ENCODE measurements at regions not wholly inside any gene's neighbourhood (a gene's known extent, or its start where the extent isn't known, plus 50 kb on each side); places are given as distances from the start of the nearest gene placed in this dataset.

- intact Hi-C loops (cut with DNase I) = no loop called here
- no peak overlapping the region for H3K27ac ChIP-seq
- H3K27me3 ChIP-seq = no peaks in the 10 kb centered on the region
- no peak for DNase-seq (ENCODE audit: extremely low spot score in 2 of 2)
- H3K9me3 ChIP-seq = no peaks in the 10 kb centered on the region
- no peak for TF ChIP-seq POLR2AphosphoS5 (IDR thresholded peaks at IDR 0.05; ENCODE audit: insufficient read depth in 1 of 2, low read depth in 1 of 2)
- H3K4me1 ChIP-seq = no peaks in the 10 kb centered on the region
- H3K36me3 ChIP-seq = no peaks in the 10 kb centered on the region
- no peak overlapping the region for H3K4me3 ChIP-seq
Measured at GRCh38 chr3:182464513-182465145, 328.7 kb upstream of the ATP11B start.

- H3K27me3 ChIP-seq = no peaks in the 10 kb centered on the region
- TF ChIP-seq POLR2AphosphoS5 (IDR thresholded peaks at IDR 0.05; ENCODE audit: insufficient read depth in 1 of 2, low read depth in 1 of 2) = no peak
- TF ChIP-seq POLR2A (IDR thresholded peaks at IDR 0.05) = no peak
- TF ChIP-seq, protein P1, sequence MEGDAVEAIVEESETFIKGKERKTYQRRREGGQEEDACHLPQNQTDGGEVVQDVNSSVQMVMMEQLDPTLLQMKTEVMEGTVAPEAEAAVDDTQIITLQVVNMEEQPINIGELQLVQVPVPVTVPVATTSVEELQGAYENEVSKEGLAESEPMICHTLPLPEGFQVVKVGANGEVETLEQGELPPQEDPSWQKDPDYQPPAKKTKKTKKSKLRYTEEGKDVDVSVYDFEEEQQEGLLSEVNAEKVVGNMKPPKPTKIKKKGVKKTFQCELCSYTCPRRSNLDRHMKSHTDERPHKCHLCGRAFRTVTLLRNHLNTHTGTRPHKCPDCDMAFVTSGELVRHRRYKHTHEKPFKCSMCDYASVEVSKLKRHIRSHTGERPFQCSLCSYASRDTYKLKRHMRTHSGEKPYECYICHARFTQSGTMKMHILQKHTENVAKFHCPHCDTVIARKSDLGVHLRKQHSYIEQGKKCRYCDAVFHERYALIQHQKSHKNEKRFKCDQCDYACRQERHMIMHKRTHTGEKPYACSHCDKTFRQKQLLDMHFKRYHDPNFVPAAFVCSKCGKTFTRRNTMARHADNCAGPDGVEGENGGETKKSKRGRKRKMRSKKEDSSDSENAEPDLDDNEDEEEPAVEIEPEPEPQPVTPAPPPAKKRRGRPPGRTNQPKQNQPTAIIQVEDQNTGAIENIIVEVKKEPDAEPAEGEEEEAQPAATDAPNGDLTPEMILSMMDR (IDR thresholded peaks at IDR 0.05) = no peak
- no peak overlapping the region for H3K27ac ChIP-seq
Measured at GRCh38 chr3:182465301-182466185, 327.8 kb upstream of the ATP11B start.

GRCh38 chr3:182469086-182469485 lies 324.2 kb upstream of the ATP11B start:
- no peaks in the 10 kb centered on the region for H3K4me1 ChIP-seq
- H3K4me3 ChIP-seq = no peak overlapping the region
- no peaks in the 10 kb centered on the region for H3K27me3 ChIP-seq
- TF ChIP-seq, protein P1 (IDR thresholded peaks at IDR 0.05) = no peak
- TF ChIP-seq POLR2AphosphoS5 (IDR thresholded peaks at IDR 0.05; ENCODE audit: insufficient read depth in 1 of 2, low read depth in 1 of 2) = no peak
- no peak for TF ChIP-seq POLR2A (IDR thresholded peaks at IDR 0.05)
- H3K27ac ChIP-seq = no peak overlapping the region
- intact Hi-C loops (cut with DNase I) = no loop called here
- no peaks in the 10 kb centered on the region for H3K36me3 ChIP-seq
- no peaks in the 10 kb centered on the region for H3K9me3 ChIP-seq
- no peak for DNase-seq (ENCODE audit: extremely low spot score in 2 of 2)

More at GRCh38 chr3:182465301-182466185, 327.8 kb upstream of the ATP11B start:
- intact Hi-C loops (cut with DNase I) = no loop called here
- H3K4me3 ChIP-seq = no peak overlapping the region
- no peaks in the 10 kb centered on the region for H3K4me1 ChIP-seq
- H3K9me3 ChIP-seq = no peaks in the 10 kb centered on the region
- H3K36me3 ChIP-seq = no peaks in the 10 kb centered on the region
- DNase-seq (ENCODE audit: extremely low spot score in 2 of 2) = no peak

DNA sequence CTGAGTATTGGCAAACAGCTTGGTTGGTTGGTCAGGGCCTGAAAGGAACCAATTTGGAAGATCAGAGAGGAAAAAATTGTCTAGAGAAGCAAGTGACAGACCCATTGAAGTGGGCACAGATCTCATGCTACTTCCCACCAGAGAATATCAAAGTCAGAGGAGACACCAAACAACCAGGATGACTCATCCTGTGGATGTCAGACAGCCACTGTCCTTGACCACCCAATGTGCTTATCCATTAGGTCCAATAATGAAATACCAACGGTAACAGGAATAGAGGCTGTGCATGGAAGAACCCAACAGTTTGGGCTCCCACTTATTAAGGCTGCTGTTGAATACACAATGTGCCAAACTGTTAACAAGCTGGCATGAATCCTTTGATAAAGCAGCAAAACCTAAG lies 323.1 kb upstream of the ATP11B start:
- Histone ChIP-seq H3K9me3 (no peaks in the 10 kb centered on the region), H3K27me3 (no peaks in the 10 kb centered on the region), H3K4me3 (no peak overlapping the region), H3K36me3 (no peaks in the 10 kb centered on the region), H3K4me1 (no peaks in the 10 kb centered on the region), H3K27ac (no peak overlapping the region)
- no peak for DNase-seq (ENCODE audit: extremely low spot score in 2 of 2)
- intact Hi-C loops (cut with DNase I) = no loop called here
- TF ChIP-seq, protein P1 (IDR thresholded peaks at IDR 0.05) = no peak
- TF ChIP-seq POLR2AphosphoS5 (IDR thresholded peaks at IDR 0.05; ENCODE audit: insufficient read depth in 1 of 2, low read depth in 1 of 2) = no peak
- TF ChIP-seq POLR2A (IDR thresholded peaks at IDR 0.05) = no peak

DNA sequence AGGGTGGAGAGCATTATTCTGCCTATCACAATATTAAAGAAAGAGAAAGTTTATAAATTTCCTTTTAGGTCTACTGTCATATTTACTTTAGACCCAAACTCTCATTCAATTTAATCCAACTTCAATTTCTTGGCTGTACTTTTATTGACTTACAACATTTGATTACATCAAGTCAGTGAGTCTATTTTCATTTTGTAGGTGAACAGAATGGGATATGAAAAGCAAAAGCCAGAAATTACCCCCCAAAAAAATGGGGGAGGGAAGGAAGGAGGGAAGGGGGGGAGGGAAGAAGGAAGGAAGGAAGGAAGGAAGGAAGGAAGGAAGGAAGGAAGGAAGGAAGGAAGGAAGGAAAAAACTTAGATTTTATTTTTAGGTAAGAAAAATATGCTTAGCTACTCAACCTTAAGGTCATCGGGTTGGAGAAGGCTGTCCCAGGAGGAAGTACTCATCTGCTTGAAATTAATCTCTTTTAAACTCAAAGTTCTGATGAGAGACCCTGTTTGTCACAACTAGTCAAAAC lies 320.1 kb upstream of the ATP11B start:
- no peaks in the 10 kb centered on the region for H3K36me3 ChIP-seq
- no peaks in the 10 kb centered on the region for H3K4me1 ChIP-seq
- DNase-seq (ENCODE audit: extremely low spot score in 2 of 2) = no peak
- intact Hi-C loops (cut with DNase I) = no loop called here
- TF ChIP-seq, protein P1 (IDR thresholded peaks at IDR 0.05) = no peak
- no peak for TF ChIP-seq POLR2AphosphoS5 (IDR thresholded peaks at IDR 0.05; ENCODE audit: insufficient read depth in 1 of 2, low read depth in 1 of 2)
- TF ChIP-seq POLR2A (IDR thresholded peaks at IDR 0.05) = no peak
- no peak overlapping the region for H3K4me3 ChIP-seq
- H3K9me3 ChIP-seq = no peaks in the 10 kb centered on the region
- no peak overlapping the region for H3K27ac ChIP-seq
- no peaks in the 10 kb centered on the region for H3K27me3 ChIP-seq

Data from vagina (tissue), 2 donors.